Left lung (tissue), 4 donors: ENCODE measurements at regions not wholly inside any gene's neighbourhood (a gene's known extent, or its start where the extent isn't known, plus 50 kb on each side); places are given as distances from the start of the nearest gene placed in this dataset.

Source experiments
- ATAC-seq: fragments of 200-7000 bp; cut with Tn5 transposase; one replicate; pipeline ENCODE4 v1.9.1; 2020; ENCODE audit warnings: moderate library complexity
- DNase-seq, 4 donors: peaks; one replicate each; pipeline ENCODE4 v3.0.0-alpha.2; 2013 to 2020
- H3K27ac ChIP-seq, 2 donors: fragments of 200-600 bp; sonication (generic) in 1 of 2; one replicate each; pipeline versions ENCODE4 v1.5.0 to v1.8.0; 2020 to 2021
- H3K27me3 ChIP-seq, 2 donors: fragments of 200-600 bp; sonication (generic) in 1 of 2; one replicate each; pipeline versions ENCODE4 v1.5.0 to v1.8.0; 2020 to 2021
- H3K36me3 ChIP-seq, 2 donors: fragments of 200-600 bp; sonication (generic) in 1 of 2; one replicate each; pipeline versions ENCODE4 v1.5.0 to v1.8.0; 2020 to 2021
- H3K4me1 ChIP-seq, 2 donors: fragments of 200-600 bp; one replicate each; pipeline ENCODE4 v1.8.0; 2021
- H3K4me3 ChIP-seq, 2 donors: fragments of 200-600 bp; sonication (generic) in 1 of 2; one replicate each; pipeline versions ENCODE4 v1.5.0 to v1.8.0; 2020 to 2021; ENCODE audit warnings: mild to moderate bottlenecking in 1 of 2
- H3K9me3 ChIP-seq, 2 donors: fragments of 200-600 bp; sonication (generic) in 1 of 2; one replicate each; pipeline versions ENCODE4 v1.5.0 to v1.8.0; 2020 to 2021
- CTCF ChIP-seq, 2 donors: fragments of 200-600 bp; sonication (generic) in 1 of 2; IDR thresholded peaks; one replicate each; pipeline versions ENCODE4 v1.5.0 to v1.8.0; 2021; ENCODE audit warnings: antibody characterized with exemption in 2 of 2
- intact Hi-C, 2 donors: fragments of 100-400 bp; cut with DNase I; formaldehyde crosslinking; loops; one replicate each; pipeline versions ENCODE4 v1.11.2 to v1.14.2; 2022
- donor health status: DM: no; HTN: yes; CAD: no.
- donor health status: DM: no; HTN: no; CAD: no.

DNA sequence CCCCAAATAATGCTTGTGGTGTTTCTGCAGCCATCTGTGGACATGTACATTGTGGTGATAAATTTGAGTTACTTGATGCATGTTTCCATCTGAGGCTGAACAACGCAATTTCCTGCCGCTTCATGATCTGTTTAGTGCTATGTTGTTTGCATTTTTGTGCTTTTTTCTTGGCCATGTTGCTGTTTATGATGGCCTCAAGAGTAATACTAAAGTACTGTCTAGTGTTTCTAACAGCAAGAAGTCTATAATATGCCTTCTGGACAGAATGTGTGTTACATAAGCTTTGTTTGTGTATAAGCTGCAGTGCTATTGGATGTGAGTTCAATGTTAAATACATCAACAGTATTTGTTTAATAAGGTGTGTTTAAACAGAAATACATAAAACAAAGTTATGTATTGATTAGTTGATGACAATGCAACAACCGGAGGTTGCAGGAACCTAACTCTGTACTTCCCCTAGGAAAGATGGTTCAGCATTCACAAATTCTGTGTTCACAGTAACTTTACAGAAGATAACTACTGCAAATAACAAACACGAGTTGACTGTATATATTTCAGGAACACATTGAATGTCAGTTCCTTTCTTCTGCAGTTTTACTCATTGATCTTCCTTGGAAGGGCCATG lies 114.8 kb upstream of the USP24 start:
- DNase-seq = peak in 2 of 4 donors; percentile 34 to 45
- no peak for TF ChIP-seq CTCF (IDR thresholded peaks at IDR 0.05)
- Histone ChIP-seq H3K4me3 (no peak overlapping the region), H3K27me3 (no peaks in the 10 kb centered on the region), H3K27ac (no peak overlapping the region), H3K36me3 (no peaks in the 10 kb centered on the region), H3K9me3 (no peaks in the 10 kb centered on the region), H3K4me1 (no peaks in the 10 kb centered on the region)
- intact Hi-C loops = no loop called here
- no peak for ATAC-seq

GRCh38 chr1:55329091-55329490 lies 113.9 kb upstream of the USP24 start:
- H3K4me3 ChIP-seq = no peak overlapping the region
- H3K4me1 ChIP-seq = no peaks in the 10 kb centered on the region
- H3K27me3 ChIP-seq = no peaks in the 10 kb centered on the region
- ATAC-seq (peak; percentile 25), DNase-seq (peak in 1 of 4 donors; percentile 40)
- H3K36me3 ChIP-seq = no peaks in the 10 kb centered on the region
- intact Hi-C loops = no loop called here
- no peak overlapping the region for H3K27ac ChIP-seq
- TF ChIP-seq CTCF (IDR thresholded peaks at IDR 0.05) = no peak
- H3K9me3 ChIP-seq = no peaks in the 10 kb centered on the region

DNA sequence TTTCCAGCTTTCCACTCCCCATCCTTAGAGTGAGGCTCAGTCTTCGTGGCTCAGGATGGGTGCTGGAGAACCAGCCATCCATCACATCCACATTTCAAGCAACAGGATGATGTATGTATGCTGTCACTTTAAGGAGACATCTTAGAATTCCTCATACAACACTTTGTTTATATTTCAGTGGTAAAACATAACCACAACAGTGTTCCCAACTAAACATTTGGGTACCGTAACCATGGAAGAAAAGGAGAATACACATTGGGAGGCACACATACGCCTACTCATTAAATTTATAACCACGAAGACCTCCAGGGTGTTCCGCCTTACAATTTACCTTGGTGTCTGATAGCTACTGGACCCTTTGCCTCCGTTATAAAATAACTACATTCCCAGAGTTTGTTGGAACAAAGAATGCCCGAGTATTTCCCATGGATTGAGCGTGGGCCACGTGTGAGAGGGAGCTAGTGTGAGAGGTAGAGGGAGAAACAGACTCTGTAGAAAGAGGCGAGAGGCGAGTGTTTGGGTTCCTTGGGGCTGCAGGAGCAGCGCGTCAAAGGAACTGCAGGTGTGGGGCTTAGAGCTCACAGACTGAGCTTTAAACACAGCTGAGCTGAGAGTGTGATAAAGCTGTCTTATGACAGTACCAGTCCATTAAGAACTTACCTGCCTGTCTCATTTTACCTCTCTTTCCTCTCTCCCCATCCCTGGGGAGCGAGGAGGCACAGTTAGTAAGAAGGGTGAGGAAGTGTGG lies 111.5 kb upstream of the USP24 start:
- no peak overlapping the region for H3K4me3 ChIP-seq
- no peak for ATAC-seq
- intact Hi-C loops = no loop called here
- no peaks in the 10 kb centered on the region for H3K27me3 ChIP-seq
- H3K4me1 ChIP-seq = no peaks in the 10 kb centered on the region
- H3K27ac ChIP-seq = no peak overlapping the region
- DNase-seq = no peak
- H3K36me3 ChIP-seq = no peaks in the 10 kb centered on the region
- no peaks in the 10 kb centered on the region for H3K9me3 ChIP-seq
- no peak for TF ChIP-seq CTCF (IDR thresholded peaks at IDR 0.05)

GRCh38 chr1:55323760-55324159 lies 108.6 kb upstream of the USP24 start:
- no peaks in the 10 kb centered on the region for H3K36me3 ChIP-seq
- intact Hi-C loops = no loop called here
- DNase-seq (no peak), ATAC-seq (no peak)
- no peaks in the 10 kb centered on the region for H3K4me1 ChIP-seq
- TF ChIP-seq CTCF (IDR thresholded peaks at IDR 0.05) = no peak
- H3K27me3 ChIP-seq = no peaks in the 10 kb centered on the region
- no peaks in the 10 kb centered on the region for H3K9me3 ChIP-seq
- no peak overlapping the region for H3K27ac ChIP-seq
- no peak overlapping the region for H3K4me3 ChIP-seq

- ATAC-seq (no peak), DNase-seq (no peak)
- no peak overlapping the region for H3K4me3 ChIP-seq
- intact Hi-C loops = no loop called here
- no peaks in the 10 kb centered on the region for H3K36me3 ChIP-seq
- no peaks in the 10 kb centered on the region for H3K9me3 ChIP-seq
- no peak overlapping the region for H3K27ac ChIP-seq
- no peaks in the 10 kb centered on the region for H3K27me3 ChIP-seq
- H3K4me1 ChIP-seq = no peaks in the 10 kb centered on the region
- no peak for TF ChIP-seq CTCF (IDR thresholded peaks at IDR 0.05)
Observed at GRCh38 chr1:55322842-55323241, 107.7 kb upstream of the USP24 start.
